ENCODE measurements at regions not wholly inside any gene's neighbourhood (a gene's known extent, or its start where the extent isn't known, plus 50 kb on each side); places are given as distances from the start of the nearest gene placed in this dataset.

- TF ChIP-seq, protein P1, sequence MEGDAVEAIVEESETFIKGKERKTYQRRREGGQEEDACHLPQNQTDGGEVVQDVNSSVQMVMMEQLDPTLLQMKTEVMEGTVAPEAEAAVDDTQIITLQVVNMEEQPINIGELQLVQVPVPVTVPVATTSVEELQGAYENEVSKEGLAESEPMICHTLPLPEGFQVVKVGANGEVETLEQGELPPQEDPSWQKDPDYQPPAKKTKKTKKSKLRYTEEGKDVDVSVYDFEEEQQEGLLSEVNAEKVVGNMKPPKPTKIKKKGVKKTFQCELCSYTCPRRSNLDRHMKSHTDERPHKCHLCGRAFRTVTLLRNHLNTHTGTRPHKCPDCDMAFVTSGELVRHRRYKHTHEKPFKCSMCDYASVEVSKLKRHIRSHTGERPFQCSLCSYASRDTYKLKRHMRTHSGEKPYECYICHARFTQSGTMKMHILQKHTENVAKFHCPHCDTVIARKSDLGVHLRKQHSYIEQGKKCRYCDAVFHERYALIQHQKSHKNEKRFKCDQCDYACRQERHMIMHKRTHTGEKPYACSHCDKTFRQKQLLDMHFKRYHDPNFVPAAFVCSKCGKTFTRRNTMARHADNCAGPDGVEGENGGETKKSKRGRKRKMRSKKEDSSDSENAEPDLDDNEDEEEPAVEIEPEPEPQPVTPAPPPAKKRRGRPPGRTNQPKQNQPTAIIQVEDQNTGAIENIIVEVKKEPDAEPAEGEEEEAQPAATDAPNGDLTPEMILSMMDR (IDR thresholded peaks at IDR 0.05; ENCODE audit: insufficient read depth, low read length): no peak
- no peak for DNase-seq (ENCODE audit: low read depth)
- no peak overlapping the region for H3K4me3 ChIP-seq (ENCODE audit: low read depth, low read length)
These were observed 666.2 kb downstream of the KCTD8 start for GRCh38 chr4:43782391-43782790.

GRCh38 chr4:43816116-43816515 lies 632.5 kb downstream of the KCTD8 start:
- no peak for DNase-seq (ENCODE audit: low read depth)
- H3K4me3 ChIP-seq (ENCODE audit: low read depth, low read length): no peak overlapping the region
- TF ChIP-seq, protein P1 (IDR thresholded peaks at IDR 0.05; ENCODE audit: insufficient read depth, low read length): no peak

DNA sequence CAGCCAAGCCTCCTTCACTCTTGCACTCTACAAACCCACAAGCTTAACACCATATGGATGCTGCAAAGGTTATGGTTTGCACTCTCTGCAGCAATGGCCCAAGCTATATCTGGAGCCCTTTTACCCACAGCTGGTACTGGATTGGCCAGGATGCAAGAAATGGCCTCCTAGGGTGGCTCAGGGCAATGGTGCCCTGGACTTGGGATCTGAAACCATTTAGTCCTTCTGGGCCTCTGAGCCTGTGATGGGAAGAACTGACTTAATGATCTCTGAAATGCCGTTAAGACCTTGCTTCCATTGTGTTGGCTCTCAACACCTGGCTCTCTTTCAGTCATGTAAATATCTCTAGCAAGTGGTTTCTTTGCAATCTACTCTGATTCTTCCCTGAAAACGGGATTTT lies 626.0 kb downstream of the KCTD8 start:
- H3K4me3 ChIP-seq (ENCODE audit: low read depth, low read length): no peak overlapping the region
- DNase-seq (ENCODE audit: low read depth): no peak
- TF ChIP-seq, protein P1 (IDR thresholded peaks at IDR 0.05; ENCODE audit: insufficient read depth, low read length): no peak

- no peak overlapping the region for H3K4me3 ChIP-seq (ENCODE audit: low read depth, low read length)
- DNase-seq (ENCODE audit: low read depth): no peak
- TF ChIP-seq, protein P1 (IDR thresholded peaks at IDR 0.05; ENCODE audit: insufficient read depth, low read length): no peak
These were observed 612.7 kb downstream of the KCTD8 start for GRCh38 chr4:43835869-43836268.

DNA sequence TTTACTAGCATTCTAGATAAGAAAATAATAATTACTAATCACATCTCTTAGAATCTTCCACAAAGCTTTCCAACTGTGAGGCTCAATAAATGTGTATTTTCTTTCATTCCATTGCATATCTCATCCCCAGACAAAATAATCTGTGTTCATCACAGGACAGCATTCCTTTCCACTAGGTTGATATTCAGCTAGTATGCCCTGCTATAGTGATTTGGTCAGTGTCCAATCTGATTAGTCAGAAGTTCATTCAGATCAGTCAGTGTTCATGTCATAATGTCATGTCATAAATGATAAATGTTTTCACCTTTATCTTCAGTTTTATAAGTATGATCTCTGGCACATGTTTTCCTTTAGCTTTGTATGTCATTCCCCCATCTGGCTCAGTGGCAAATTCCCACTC lies 611.4 kb downstream of the KCTD8 start:
- DNase-seq (ENCODE audit: low read depth): no peak

GRCh38 chr4:43837604-43838003 lies 611.0 kb downstream of the KCTD8 start:
- DNase-seq (ENCODE audit: low read depth): no peak
- H3K4me3 ChIP-seq (ENCODE audit: low read depth, low read length): no peak overlapping the region
- TF ChIP-seq, protein P1 (IDR thresholded peaks at IDR 0.05; ENCODE audit: insufficient read depth, low read length): no peak

More for the DNA sequence above, 611.4 kb downstream of the KCTD8 start:
- H3K4me3 ChIP-seq (ENCODE audit: low read depth, low read length): no peak overlapping the region
- TF ChIP-seq, protein P1 (IDR thresholded peaks at IDR 0.05; ENCODE audit: insufficient read depth, low read length): no peak

DNA sequence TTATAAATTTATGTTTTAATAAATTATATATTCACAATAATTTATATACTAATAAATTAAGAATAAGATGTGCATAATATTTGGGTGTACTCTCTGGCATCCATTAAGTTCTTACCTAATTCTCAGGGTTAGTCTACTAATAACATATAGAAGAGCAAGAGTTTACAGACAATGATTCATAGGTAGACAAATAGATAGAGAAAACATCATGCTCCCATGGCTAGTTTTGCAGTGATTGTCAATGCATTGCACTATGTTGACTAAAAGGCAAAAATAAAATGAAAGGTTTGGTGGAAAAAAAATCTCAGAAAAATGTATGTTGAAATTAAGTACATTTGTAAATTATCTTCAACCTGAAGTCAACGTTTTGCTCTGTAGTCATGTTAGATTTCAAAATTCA lies 606.0 kb downstream of the KCTD8 start:
- TF ChIP-seq, protein P1 (IDR thresholded peaks at IDR 0.05; ENCODE audit: insufficient read depth, low read length): no peak
- no peak for DNase-seq (ENCODE audit: low read depth)
- H3K4me3 ChIP-seq (ENCODE audit: low read depth, low read length): no peak overlapping the region
